ENCODE measurements at regions not wholly inside any gene's neighbourhood (a gene's known extent, or its start where the extent isn't known, plus 50 kb on each side); places are given as distances from the start of the nearest gene placed in this dataset.

DNA sequence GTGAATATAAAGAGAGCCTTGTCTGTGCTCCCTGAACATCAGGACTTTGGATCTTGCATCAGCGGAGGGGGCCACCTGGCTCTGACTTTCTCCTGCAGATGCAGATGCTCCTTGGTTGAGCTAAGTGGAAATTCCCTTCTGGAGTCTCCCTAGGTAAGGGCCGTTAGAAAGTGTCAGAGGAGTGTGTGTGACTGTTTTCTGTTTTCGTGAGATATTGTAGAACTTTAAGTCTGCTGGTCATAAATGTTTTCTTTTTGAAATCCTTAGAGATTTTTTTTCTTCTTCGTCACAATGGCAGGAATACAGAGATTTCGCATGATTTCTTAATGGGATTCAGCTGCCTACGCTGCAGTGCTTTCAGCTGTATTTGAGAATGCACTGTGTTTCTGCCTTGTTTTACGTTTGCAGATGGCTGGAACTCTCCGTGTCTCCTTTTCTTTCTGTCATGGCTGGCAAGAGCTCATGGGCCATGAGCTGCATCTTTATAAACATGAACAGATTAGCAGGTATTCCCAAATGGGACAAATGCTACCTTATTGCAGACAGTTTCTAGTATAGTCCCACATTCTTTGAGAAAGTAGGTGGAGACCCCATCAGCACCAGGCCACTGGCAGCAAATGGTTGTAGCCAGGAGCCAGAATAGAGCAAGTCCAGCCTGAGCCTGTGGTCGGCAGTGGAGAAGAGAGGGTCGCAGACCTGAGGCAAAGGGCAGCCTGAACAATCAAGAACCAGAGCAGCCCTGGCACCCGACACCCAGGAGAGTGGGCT is 76.2 kb upstream of the FRMD6 start:
- TF ChIP-seq, protein P1, sequence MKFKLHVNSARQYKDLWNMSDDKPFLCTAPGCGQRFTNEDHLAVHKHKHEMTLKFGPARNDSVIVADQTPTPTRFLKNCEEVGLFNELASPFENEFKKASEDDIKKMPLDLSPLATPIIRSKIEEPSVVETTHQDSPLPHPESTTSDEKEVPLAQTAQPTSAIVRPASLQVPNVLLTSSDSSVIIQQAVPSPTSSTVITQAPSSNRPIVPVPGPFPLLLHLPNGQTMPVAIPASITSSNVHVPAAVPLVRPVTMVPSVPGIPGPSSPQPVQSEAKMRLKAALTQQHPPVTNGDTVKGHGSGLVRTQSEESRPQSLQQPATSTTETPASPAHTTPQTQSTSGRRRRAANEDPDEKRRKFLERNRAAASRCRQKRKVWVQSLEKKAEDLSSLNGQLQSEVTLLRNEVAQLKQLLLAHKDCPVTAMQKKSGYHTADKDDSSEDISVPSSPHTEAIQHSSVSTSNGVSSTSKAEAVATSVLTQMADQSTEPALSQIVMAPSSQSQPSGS (tag by site-specific recombination; IDR thresholded peaks at IDR 0.05; ENCODE audit: low read depth): no peak
- TF ChIP-seq, protein P2, sequence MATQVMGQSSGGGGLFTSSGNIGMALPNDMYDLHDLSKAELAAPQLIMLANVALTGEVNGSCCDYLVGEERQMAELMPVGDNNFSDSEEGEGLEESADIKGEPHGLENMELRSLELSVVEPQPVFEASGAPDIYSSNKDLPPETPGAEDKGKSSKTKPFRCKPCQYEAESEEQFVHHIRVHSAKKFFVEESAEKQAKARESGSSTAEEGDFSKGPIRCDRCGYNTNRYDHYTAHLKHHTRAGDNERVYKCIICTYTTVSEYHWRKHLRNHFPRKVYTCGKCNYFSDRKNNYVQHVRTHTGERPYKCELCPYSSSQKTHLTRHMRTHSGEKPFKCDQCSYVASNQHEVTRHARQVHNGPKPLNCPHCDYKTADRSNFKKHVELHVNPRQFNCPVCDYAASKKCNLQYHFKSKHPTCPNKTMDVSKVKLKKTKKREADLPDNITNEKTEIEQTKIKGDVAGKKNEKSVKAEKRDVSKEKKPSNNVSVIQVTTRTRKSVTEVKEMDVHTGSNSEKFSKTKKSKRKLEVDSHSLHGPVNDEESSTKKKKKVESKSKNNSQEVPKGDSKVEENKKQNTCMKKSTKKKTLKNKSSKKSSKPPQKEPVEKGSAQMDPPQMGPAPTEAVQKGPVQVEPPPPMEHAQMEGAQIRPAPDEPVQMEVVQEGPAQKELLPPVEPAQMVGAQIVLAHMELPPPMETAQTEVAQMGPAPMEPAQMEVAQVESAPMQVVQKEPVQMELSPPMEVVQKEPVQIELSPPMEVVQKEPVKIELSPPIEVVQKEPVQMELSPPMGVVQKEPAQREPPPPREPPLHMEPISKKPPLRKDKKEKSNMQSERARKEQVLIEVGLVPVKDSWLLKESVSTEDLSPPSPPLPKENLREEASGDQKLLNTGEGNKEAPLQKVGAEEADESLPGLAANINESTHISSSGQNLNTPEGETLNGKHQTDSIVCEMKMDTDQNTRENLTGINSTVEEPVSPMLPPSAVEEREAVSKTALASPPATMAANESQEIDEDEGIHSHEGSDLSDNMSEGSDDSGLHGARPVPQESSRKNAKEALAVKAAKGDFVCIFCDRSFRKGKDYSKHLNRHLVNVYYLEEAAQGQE (tag by site-specific recombination; IDR thresholded peaks at IDR 0.05): no peak
- TF ChIP-seq, protein P3, sequence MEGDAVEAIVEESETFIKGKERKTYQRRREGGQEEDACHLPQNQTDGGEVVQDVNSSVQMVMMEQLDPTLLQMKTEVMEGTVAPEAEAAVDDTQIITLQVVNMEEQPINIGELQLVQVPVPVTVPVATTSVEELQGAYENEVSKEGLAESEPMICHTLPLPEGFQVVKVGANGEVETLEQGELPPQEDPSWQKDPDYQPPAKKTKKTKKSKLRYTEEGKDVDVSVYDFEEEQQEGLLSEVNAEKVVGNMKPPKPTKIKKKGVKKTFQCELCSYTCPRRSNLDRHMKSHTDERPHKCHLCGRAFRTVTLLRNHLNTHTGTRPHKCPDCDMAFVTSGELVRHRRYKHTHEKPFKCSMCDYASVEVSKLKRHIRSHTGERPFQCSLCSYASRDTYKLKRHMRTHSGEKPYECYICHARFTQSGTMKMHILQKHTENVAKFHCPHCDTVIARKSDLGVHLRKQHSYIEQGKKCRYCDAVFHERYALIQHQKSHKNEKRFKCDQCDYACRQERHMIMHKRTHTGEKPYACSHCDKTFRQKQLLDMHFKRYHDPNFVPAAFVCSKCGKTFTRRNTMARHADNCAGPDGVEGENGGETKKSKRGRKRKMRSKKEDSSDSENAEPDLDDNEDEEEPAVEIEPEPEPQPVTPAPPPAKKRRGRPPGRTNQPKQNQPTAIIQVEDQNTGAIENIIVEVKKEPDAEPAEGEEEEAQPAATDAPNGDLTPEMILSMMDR (tag by site-specific recombination; IDR thresholded peaks at IDR 0.05): no peak
- TF ChIP-seq, protein P4, sequence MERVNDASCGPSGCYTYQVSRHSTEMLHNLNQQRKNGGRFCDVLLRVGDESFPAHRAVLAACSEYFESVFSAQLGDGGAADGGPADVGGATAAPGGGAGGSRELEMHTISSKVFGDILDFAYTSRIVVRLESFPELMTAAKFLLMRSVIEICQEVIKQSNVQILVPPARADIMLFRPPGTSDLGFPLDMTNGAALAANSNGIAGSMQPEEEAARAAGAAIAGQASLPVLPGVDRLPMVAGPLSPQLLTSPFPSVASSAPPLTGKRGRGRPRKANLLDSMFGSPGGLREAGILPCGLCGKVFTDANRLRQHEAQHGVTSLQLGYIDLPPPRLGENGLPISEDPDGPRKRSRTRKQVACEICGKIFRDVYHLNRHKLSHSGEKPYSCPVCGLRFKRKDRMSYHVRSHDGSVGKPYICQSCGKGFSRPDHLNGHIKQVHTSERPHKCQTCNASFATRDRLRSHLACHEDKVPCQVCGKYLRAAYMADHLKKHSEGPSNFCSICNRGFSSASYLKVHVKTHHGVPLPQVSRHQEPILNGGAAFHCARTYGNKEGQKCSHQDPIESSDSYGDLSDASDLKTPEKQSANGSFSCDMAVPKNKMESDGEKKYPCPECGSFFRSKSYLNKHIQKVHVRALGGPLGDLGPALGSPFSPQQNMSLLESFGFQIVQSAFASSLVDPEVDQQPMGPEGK (tag by site-specific recombination; IDR thresholded peaks at IDR 0.05): no peak
- no peak for TF ChIP-seq ZNF140 (tag by site-specific recombination; IDR thresholded peaks at IDR 0.05)
- no peak for TF ChIP-seq ZIC2 (tag by site-specific recombination; IDR thresholded peaks at IDR 0.05)
- no peak for TF ChIP-seq ZNF660 (tag by site-specific recombination; IDR thresholded peaks at IDR 0.05)
- TF ChIP-seq ZNF274 (IDR thresholded peaks at IDR 0.05; ENCODE audit: low read length): no peak
- TF ChIP-seq ZNF274 (tag by site-specific recombination; IDR thresholded peaks at IDR 0.05; ENCODE audit: borderline replicate concordance): no peak
- TF ChIP-seq ZNF433 (tag by site-specific recombination; IDR thresholded peaks at IDR 0.05; ENCODE audit: low read depth): no peak
- TF ChIP-seq ZNF292 (tag by site-specific recombination; IDR thresholded peaks at IDR 0.05; ENCODE audit: borderline replicate concordance, low read depth): no peak
- TF ChIP-seq RBAK (tag by site-specific recombination; IDR thresholded peaks at IDR 0.05): no peak
- TF ChIP-seq MZF1 (tag by site-specific recombination; IDR thresholded peaks at IDR 0.05; ENCODE audit: borderline replicate concordance): no peak
